GM19468 (cell line): ENCODE measurements at regions not wholly inside any gene's neighbourhood (a gene's known extent, or its start where the extent isn't known, plus 50 kb on each side); places are given as distances from the start of the nearest gene placed in this dataset.

Experiments used
- ATAC-seq: cut with Tn5 transposase; IDR thresholded peaks from one replicate; pipeline ENCODE4 v1.9.1; 2021; ENCODE audit warnings: mild to moderate bottlenecking, moderate library complexity, moderate number of reproducible peaks; ENCODE audit not compliant: unreplicated experiment; ENCODE audit errors: extremely low read depth

GRCh38 chr7:15889507-15889906 is 203.0 kb upstream of the MEOX2 start:
- no peak for ATAC-seq

DNA sequence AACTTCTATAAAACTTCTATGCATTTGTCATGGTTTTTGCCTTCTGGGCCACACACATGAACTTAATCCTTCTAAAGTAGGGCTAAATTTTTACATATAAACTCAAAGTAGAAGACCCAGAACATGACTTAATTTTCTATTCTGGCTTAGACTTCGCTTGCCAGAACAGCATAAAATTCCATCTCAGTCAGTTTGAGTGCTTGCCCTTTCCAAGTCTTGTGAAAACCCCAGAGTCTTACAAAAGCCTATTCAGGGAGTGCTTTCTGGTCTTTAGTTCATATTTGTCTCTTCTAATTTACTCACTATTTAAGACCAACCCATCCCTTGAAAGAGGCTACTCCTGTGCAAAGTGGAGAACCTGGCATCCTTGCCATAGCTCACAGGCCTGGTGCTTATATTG is 201.6 kb upstream of the MEOX2 start:
- no peak for ATAC-seq

DNA sequence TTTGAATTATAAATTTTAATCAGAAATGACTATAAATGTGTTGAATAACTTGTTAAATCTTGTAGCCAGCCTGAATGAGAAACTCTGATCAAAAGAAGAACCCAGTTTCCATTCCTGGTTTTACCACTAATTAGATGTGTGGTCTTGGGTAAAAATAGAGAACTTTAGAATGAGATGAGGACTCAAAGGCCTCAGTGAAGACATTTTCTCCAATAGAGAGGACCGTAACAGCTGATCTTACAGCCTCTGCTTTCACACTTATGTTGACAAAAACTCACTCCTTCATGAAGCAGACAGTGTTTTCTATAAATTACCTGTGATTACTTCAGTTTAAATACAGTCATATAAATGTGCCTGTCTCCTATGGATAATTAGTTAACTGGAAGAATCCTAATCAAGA is 200.1 kb upstream of the MEOX2 start:
- no peak for ATAC-seq

GRCh38 chr7:15885678-15886077 is 199.2 kb upstream of the MEOX2 start:
- no peak for ATAC-seq

DNA sequence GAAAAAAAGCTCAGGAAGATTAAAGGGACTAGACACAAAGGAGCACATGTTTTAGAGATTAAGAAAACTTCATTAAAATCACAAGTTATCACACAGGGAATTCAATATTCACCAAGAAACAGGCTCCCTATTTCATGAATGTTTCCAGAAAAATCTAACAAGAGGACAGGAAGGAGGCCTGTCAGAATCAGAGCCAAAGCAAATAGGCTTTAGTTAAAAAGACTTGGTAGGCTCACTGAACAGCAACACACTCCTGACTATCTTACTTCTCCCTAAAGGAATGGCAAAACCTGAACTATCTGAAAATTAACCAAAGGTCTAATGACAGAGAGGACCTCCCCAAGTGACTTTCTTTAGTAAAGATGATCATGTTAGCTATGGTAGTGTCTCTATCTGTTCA is 188.3 kb upstream of the MEOX2 start:
- ATAC-seq, result no peak

GRCh38 chr7:15870347-15870746 is 183.9 kb upstream of the MEOX2 start:
- ATAC-seq, result no peak

GRCh38 chr7:15867441-15867840 is 181.0 kb upstream of the MEOX2 start:
- no peak for ATAC-seq

DNA sequence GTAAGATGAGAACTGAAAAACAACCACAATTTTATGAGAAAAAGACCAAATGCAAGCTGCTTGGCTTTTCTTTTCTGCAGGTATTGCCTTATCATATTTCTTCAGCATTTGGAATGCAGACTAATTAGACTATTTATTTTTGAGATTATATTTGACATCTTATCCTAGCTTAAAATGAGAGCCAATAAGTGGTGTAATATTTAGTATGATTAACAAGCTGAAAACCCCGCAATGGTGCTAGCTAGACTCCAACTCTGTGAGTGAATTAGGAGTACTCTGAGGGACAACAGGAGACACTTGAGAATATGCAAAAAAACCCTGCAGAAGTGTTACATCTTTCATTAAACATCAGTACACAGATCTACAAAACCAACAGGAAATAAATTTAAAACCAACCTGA is 180.3 kb upstream of the MEOX2 start:
- ATAC-seq, result no peak

DNA sequence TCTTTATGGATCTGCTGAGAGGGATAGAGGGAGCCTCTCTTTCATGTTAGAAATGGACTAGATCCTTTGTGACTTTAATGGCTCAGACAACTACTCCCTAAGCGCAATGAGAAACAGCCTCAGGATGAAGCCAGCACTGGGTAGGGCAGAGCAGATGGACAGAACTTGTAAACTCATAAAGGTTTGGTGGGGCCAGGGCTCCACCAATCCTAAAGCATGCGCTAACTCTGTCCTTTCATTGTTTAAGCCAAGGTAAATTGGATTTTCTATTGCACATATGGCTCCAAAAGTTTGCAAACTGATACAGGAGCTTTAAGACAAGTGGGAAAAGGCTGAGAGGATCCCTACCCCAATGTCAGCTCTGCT is 178.1 kb upstream of the MEOX2 start:
- ATAC-seq, result no peak

- no peak for ATAC-seq
Measured at GRCh38 chr7:15863951-15864625, 177.6 kb upstream of the MEOX2 start.

- no peak for ATAC-seq
Measured at GRCh38 chr7:15862781-15863165, 176.3 kb upstream of the MEOX2 start.

- ATAC-seq, result no peak
Measured at GRCh38 chr7:15862016-15862780, 175.7 kb upstream of the MEOX2 start.

DNA sequence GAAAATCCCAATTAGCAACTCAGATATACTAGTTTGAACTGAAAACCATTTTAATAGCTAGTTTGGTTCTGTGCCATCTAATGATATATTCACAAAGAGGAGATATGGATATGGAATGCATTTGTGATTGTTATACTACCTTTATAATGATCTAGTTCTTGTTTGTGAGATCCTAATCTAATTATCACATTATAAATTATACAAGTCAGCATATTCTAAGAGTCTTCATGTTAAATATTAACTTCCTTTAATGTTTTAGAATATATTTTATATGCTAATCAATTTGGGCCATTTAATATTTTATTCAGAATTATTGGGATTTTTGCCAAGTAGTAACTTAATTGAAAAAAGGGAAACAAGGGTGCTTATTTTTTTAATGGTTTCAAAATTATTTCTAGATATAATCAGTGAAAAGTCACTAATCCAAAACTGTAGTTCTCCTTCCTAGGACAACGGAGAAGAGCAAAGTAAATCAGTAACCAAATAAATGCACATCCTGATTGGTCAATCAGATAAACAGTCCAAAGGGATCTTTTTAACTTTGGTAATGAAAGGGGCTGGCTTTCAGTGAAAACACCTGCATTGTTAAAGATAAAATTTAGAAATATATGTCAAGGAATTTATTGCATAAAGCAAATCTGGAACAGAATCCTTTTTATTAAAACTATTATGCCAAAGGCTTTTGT is 173.9 kb upstream of the MEOX2 start:
- ATAC-seq, result no peak

DNA sequence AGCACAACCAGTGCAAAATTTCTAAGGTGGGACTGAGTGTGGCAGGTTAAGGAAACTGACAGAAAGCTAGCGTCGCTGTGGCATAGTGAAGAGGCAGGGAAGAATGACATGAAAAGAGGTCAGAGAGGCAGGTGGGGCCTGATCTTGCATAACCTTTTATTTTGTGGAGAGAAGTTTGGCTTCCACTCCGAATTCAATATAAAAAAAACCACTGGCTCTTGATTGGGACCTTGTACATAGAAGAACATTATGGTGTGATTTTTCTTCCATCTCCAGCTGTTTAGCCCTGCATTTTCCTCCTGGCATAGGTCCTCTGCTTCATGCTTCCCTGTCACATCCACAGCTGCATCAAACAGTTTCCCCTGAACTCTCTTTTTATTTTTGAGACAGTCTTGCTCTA is 170.5 kb upstream of the MEOX2 start:
- no peak for ATAC-seq

GRCh38 chr7:15856311-15856710 is 169.8 kb upstream of the MEOX2 start:
- no peak for ATAC-seq

GRCh38 chr7:15855525-15856109 is 169.1 kb upstream of the MEOX2 start:
- no peak for ATAC-seq

DNA sequence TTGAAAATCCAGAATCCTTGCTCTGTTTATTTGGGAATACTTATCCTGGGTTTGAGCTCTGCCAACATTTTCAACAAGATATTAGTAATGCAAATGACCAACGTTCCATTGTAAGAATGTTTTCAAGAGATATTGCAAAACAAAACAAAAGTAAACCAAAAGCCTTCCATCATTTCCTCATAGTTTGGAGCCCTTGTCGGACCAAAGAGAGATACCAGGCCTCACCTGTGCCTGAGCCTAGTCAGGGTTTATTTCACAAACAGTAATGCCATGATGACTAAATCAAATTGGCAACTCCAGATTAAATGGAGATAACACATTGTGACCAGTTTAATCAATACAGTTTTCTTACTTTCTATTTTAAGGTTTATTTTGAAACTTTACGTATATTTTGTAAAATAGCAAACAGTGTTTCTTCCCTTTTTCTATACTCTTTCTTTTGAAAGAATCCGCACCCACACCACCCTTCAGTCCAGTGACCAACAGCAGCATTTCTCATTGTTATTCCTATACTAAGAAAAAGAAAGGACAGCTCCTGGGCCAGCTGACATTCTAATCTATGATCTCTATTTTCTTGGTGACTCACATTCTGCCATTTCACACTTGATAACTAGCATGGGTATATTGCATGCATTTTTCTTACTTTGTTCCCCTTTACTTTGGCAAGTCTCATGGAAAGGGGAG is 168.5 kb upstream of the MEOX2 start:
- no peak for ATAC-seq

DNA sequence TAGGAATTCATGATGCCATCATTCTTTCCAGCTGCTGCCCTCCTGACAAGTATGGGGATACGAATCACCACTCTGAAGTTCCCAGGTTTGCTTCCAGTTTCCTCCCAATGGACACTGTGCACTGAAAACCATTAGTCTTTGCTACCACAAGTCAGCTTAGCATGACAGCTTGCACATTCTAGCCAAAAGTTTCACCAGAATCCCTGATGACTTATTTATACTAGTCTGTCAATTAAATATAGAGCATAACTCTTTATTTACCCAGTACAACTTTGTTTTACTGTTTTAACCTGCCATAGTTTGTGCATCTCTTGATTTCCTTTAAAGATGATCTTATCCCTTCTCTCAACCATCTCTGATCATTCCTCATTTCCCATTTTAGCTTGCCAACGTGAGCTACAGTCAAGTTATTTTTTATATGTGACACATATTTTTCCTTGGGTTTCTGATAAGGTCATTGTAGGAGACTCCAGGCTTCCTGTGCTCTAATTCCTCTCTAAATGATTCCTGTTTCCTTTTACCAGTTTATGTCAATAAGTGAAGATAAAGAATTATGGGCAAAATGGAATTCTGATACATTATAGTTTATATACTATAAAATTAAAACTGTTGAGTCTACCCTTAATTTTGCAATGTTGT is 167.5 kb upstream of the MEOX2 start:
- ATAC-seq, result no peak

- no peak for ATAC-seq
Measured at GRCh38 chr7:15851201-15851600, 164.7 kb upstream of the MEOX2 start.

- no peak for ATAC-seq
Measured at GRCh38 chr7:15848901-15849300, 162.4 kb upstream of the MEOX2 start.
